Ishikawa (cell line): ENCODE measurements at regions not wholly inside any gene's neighbourhood (a gene's known extent, or its start where the extent isn't known, plus 50 kb on each side); places are given as distances from the start of the nearest gene placed in this dataset.

Source experiments
- CEBPB ChIP-seq: IDR thresholded peaks from 2 replicates; pipeline ENCODE4 v1.6.1; 2012
- CREB1 ChIP-seq: IDR thresholded peaks from 2 replicates; pipeline ENCODE4 v1.6.1; 2012; ENCODE audit warnings: low read depth
- EGR1 ChIP-seq: IDR thresholded peaks from 2 replicates; pipeline ENCODE4 v1.6.1; 2012
- EP300 ChIP-seq: IDR thresholded peaks from 2 replicates; pipeline ENCODE4 v1.6.1; 2012; ENCODE audit warnings: borderline replicate concordance
- FOXM1 ChIP-seq: IDR thresholded peaks from 2 replicates; pipeline ENCODE4 v1.6.1; 2012; ENCODE audit warnings: low read depth, borderline replicate concordance
- MAX ChIP-seq: IDR thresholded peaks from 2 replicates; pipeline ENCODE4 v1.6.1; 2012
- NFIC ChIP-seq: IDR thresholded peaks from 2 replicates; pipeline ENCODE4 v1.6.1; 2012
- RAD21 ChIP-seq: IDR thresholded peaks from 2 replicates; pipeline ENCODE4 v1.6.1; 2012; ENCODE audit warnings: low read depth
- REST ChIP-seq: IDR thresholded peaks from 2 replicates; pipeline ENCODE4 v1.6.1; 2012; ENCODE audit warnings: low read depth, mild to moderate bottlenecking
- TAF1 ChIP-seq: IDR thresholded peaks from 2 replicates; pipeline ENCODE4 v1.6.1; 2012; ENCODE audit warnings: low read depth, mild to moderate bottlenecking
- TCF12 ChIP-seq: IDR thresholded peaks from 2 replicates; pipeline ENCODE4 v1.6.1; 2012; ENCODE audit warnings: low read depth
- TEAD4 ChIP-seq: IDR thresholded peaks from 2 replicates; pipeline ENCODE4 v1.6.1; 2012
- YY1 ChIP-seq: IDR thresholded peaks from 2 replicates; pipeline ENCODE4 v1.6.1; 2012; ENCODE audit warnings: low read depth
- ZBTB7A ChIP-seq: IDR thresholded peaks from 2 replicates; pipeline ENCODE4 v1.6.1; 2012; ENCODE audit warnings: low read depth
- TF ChIP-seq, protein P1 (sequence below): IDR thresholded peaks from 2 replicates; pipeline ENCODE4 v1.6.1; 2012

- no peak for TF ChIP-seq RAD21
- no peak for TF ChIP-seq YY1
- TF ChIP-seq TEAD4, result no peak
- TF ChIP-seq REST, result no peak
- no peak for TF ChIP-seq ZBTB7A
Observed at GRCh38 chr4:170801771-170802170, 712.0 kb upstream of the AADAT start.

- no peak for TF ChIP-seq ZBTB7A
- no peak for TF ChIP-seq REST
- no peak for TF ChIP-seq EGR1
- no peak for TF ChIP-seq CEBPB
- no peak for TF ChIP-seq MAX
- no peak for TF ChIP-seq RAD21
- no peak for TF ChIP-seq TEAD4
- TF ChIP-seq, protein P1, sequence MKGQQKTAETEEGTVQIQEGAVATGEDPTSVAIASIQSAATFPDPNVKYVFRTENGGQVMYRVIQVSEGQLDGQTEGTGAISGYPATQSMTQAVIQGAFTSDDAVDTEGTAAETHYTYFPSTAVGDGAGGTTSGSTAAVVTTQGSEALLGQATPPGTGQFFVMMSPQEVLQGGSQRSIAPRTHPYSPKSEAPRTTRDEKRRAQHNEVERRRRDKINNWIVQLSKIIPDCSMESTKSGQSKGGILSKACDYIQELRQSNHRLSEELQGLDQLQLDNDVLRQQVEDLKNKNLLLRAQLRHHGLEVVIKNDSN, result no peak
- no peak for TF ChIP-seq YY1
- no peak for TF ChIP-seq TAF1
- no peak for TF ChIP-seq TCF12
- no peak for TF ChIP-seq EP300
- no peak for TF ChIP-seq FOXM1
- no peak for TF ChIP-seq NFIC
Observed at GRCh38 chr4:170794525-170794924, 704.8 kb upstream of the AADAT start.

DNA sequence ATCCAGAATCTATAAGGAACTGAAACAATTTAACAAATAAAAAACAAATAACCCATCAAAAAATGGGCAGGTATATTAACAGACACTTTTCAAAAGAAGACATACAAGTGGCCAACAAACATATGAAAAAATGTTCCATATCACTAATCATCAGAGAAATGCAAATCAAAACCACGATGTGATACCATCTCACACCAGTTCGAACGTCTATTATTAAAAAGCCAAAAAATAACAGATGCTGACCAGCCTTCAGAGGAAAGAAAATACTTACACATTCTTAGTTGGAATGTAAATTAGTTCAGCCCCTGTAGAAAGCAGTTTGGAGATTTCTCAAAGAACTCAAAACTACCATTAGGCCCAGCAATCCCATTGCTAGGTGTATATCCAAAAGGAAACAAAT lies 687.9 kb upstream of the AADAT start:
- TF ChIP-seq EGR1 (no peak), ZBTB7A (no peak), MAX (no peak)

DNA sequence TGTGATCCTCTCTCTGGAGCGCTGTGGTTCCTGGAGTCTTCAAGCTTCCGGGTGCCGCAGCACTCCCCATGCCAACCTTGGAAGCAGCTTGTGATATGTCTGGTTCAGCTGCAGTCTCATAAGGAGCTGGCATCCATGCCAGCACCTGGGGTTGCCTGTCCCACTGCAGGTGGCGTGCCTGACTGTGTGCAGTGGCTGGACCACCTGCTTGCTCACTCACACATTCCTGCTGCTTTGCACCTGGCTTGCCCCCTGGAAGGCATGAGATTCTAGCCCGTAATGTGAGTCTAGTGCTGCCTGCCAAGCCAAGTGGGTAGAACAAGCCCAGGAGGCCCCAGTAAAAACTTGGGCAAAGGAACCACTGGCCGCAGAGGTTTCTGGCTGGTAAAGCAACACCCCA lies 687.2 kb upstream of the AADAT start:
- peak; percentile 50; the same call in 1 of the 2 replicates for TF ChIP-seq NFIC
- TF ChIP-seq, protein P1, result no peak
- TF ChIP-seq TEAD4, result peak; percentile 66
- TF ChIP-seq CREB1, result no peak
- TF ChIP-seq YY1, result no peak
- peak; percentile 77 for TF ChIP-seq EP300
- TF ChIP-seq CEBPB, result no peak
- peak; percentile 93 for TF ChIP-seq TCF12

- TF ChIP-seq MAX, result no peak
- no peak for TF ChIP-seq REST
- no peak for TF ChIP-seq TEAD4
- no peak for TF ChIP-seq EP300
- no peak for TF ChIP-seq FOXM1
- no peak for TF ChIP-seq RAD21
- TF ChIP-seq NFIC, result no peak
- TF ChIP-seq, protein P1, result no peak
- no peak for TF ChIP-seq TCF12
- TF ChIP-seq CEBPB, result no peak
- no peak for TF ChIP-seq CREB1
- TF ChIP-seq YY1, result no peak
- TF ChIP-seq EGR1, result no peak
- TF ChIP-seq TAF1, result no peak
- no peak for TF ChIP-seq ZBTB7A
Observed at GRCh38 chr4:170775851-170776250, 686.1 kb upstream of the AADAT start.
